Activated CD4-positive, alpha-beta T cell treated with anti-CD3 and anti-CD28 coated beads, Interleukin-2, amount 10 ng/mL, durations not matched to agents 24 days and 14 days (primary cell): ENCODE measurements at regions not wholly inside any gene's neighbourhood (a gene's known extent, or its start where the extent isn't known, plus 50 kb on each side); places are given as distances from the start of the nearest gene placed in this dataset.

Experiments used
- DNase-seq: peaks from one replicate; pipeline ENCODE4 v3.0.0; 2022
- H3K27ac Mint-ChIP-seq: one replicate; pipeline ENCODE4 v1.8.0; 2022; ENCODE audit warnings: mild to moderate bottlenecking, mixed read lengths
- H3K27me3 Mint-ChIP-seq: one replicate; pipeline ENCODE4 v1.8.0; 2022; ENCODE audit warnings: mixed read lengths
- H3K36me3 Mint-ChIP-seq: one replicate; pipeline ENCODE4 v1.8.0; 2022; ENCODE audit warnings: low read depth, mild to moderate bottlenecking, mixed read lengths
- H3K4me1 Mint-ChIP-seq: one replicate; pipeline ENCODE4 v1.8.0; 2021; ENCODE audit warnings: mixed read lengths
- H3K4me3 Mint-ChIP-seq: one replicate; pipeline ENCODE4 v1.8.0; 2022; ENCODE audit warnings: mild to moderate bottlenecking, moderate library complexity, mixed read lengths
- H3K9me3 Mint-ChIP-seq: one replicate; pipeline ENCODE4 v1.8.0; 2021; ENCODE audit warnings: mixed read lengths
- intact Hi-C: fragments of 100-400 bp; cut with micrococcal nuclease; formaldehyde crosslinking; loops from one replicate; pipeline ENCODE4 v1.15.1; 2023

GRCh38 chr12:92360543-92360942 lies 214.9 kb upstream of the BTG1 start:
- Mint-ChIP-seq H3K9me3 (peaks cover 41% of the 10 kb centered on the region), H3K27ac (peak overlapping the region; percentile 41), H3K4me1 (peaks cover 54% of the 10 kb centered on the region), H3K36me3 (peaks cover 44% of the 10 kb centered on the region), H3K4me3 (no peak overlapping the region), H3K27me3 (no peaks in the 10 kb centered on the region)
- intact Hi-C loops, result loop anchor here (5.0 kb wide), 1 partner anchor 213 kb away; the partner anchor contains the start of gene BTG1
- DNase-seq, result no peak

GRCh38 chr12:92359581-92360209 lies 214.0 kb upstream of the BTG1 start:
- Mint-ChIP-seq H3K36me3 (peaks cover 44% of the 10 kb centered on the region), H3K27ac (no peak overlapping the region), H3K9me3 (peaks cover 43% of the 10 kb centered on the region), H3K4me1 (peaks cover 53% of the 10 kb centered on the region), H3K27me3 (no peaks in the 10 kb centered on the region), H3K4me3 (no peak overlapping the region)
- no peak for DNase-seq
- intact Hi-C loops, result loop anchor here (5.0 kb wide), 1 partner anchor 212 kb away; the partner anchor contains the start of gene BTG1

DNA sequence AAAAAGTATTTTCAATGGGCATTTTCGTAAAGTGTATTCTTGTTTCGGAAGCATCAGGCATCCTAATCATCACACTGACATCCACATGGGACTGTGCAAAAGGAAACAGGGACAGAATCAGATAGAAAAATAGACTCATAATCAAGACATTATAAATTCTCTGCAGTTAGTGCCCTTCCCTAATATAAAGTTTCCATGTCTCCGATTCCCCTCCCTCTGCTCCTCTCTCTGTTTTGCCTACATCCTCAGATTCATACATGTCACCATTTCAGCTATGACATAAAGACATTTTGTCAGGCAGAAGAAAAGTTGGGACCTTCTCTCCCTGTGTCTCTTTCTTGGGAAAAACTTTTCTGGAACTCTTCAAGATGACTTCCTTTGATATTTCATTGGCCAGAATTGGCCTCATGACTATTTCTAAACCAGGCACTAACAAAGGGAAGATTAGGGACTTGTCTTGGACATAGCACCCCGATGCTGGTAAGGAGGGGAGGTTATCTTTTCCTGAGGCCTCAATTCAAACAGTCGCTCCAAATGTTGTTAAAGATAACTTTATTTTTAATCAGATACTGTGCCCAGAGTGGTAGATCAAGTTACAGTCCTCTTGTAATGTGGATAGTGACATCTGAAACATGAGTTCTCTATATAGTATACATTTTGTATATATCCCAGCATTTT lies 212.1 kb upstream of the BTG1 start:
- intact Hi-C loops, result no loop called here
- Mint-ChIP-seq H3K27me3 (no peaks in the 10 kb centered on the region), H3K9me3 (peaks cover 43% of the 10 kb centered on the region), H3K36me3 (peaks cover 43% of the 10 kb centered on the region), H3K27ac (no peak overlapping the region), H3K4me1 (peaks cover 36% of the 10 kb centered on the region), H3K4me3 (no peak overlapping the region)
- no peak for DNase-seq

- no peak overlapping the region for H3K4me3 Mint-ChIP-seq
- peaks cover 35% of the 10 kb centered on the region for H3K36me3 Mint-ChIP-seq
- intact Hi-C loops, result no loop called here
- H3K27ac Mint-ChIP-seq, result peak overlapping the region; percentile 15
- peaks cover 42% of the 10 kb centered on the region for H3K9me3 Mint-ChIP-seq
- H3K4me1 Mint-ChIP-seq, result peaks cover 25% of the 10 kb centered on the region
- DNase-seq, result peak; percentile 53
- H3K27me3 Mint-ChIP-seq, result no peaks in the 10 kb centered on the region
These were observed 210.8 kb upstream of the BTG1 start for GRCh38 chr12:92356425-92356824.

- no peaks in the 10 kb centered on the region for H3K4me1 Mint-ChIP-seq
These were observed 204.0 kb upstream of the BTG1 start for GRCh38 chr12:92349635-92350034.

DNA sequence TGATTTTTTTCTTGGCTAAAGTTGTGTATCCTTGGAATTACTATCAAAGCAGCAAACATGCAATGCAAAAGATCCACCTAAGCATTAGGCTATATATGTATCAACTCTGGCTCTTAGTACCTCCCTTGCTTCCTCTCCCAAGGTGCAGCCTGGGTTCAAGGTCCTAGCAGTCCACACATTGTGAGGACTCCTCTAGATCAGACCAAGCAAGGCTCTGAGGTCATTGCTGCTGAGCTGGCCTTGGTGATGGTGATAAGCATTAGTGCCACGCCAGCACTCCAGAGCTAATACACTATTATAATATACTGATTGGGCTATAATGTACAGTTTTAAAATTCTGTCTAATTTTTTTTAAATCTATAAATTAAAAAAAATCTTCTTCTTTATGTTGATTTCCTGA lies 196.9 kb upstream of the BTG1 start:
- H3K27me3 Mint-ChIP-seq, result no peaks in the 10 kb centered on the region

More at GRCh38 chr12:92349635-92350034, 204.0 kb upstream of the BTG1 start:
- Mint-ChIP-seq H3K9me3 (peaks cover 15% of the 10 kb centered on the region), H3K36me3 (peaks cover 4% of the 10 kb centered on the region), H3K27ac (no peak overlapping the region), H3K4me3 (no peak overlapping the region), H3K27me3 (no peaks in the 10 kb centered on the region)
- intact Hi-C loops, result no loop called here
- DNase-seq, result no peak

DNA sequence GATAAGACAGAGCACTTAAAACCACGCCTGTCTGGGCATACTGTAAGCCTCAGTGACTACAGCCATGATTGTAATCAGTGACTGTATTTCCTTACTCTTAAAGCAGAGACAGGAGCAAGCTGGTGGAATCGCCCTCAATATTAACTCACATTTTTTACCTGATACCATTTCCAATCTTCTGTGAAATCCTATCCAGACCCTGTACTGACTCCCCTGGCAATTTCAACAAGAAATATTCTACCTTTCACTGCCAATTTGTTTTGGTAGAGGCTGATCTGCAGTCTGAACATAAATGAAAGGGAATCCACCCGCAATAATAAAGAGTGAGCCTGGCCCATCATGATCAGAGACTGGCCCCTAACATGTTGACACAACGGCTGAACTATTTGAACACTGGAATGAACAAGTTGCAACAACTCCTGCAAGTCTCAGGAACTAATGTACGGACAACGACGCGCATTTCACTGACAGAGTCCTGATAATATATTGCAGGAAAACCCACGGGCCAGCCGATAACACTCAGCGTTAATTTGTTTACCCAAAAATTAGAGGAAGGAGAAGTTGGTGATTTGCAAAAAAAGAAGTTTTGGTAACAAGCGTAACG lies 195.5 kb upstream of the BTG1 start:
- H3K36me3 Mint-ChIP-seq, result no peaks in the 10 kb centered on the region
- H3K4me3 Mint-ChIP-seq, result peak overlapping the region; percentile 69
- H3K27ac Mint-ChIP-seq, result no peak overlapping the region
- H3K9me3 Mint-ChIP-seq, result peaks cover 18% of the 10 kb centered on the region
- intact Hi-C loops, result loop anchor here (5.0 kb wide), 1 partner anchor 44 kb away; no protein-coding TSS in a partner anchor
- H3K4me1 Mint-ChIP-seq, result peaks cover 16% of the 10 kb centered on the region
- peak; percentile 62 for DNase-seq
- H3K27me3 Mint-ChIP-seq, result no peaks in the 10 kb centered on the region

More for the DNA sequence above, 196.9 kb upstream of the BTG1 start:
- Mint-ChIP-seq H3K4me1 (peaks cover 13% of the 10 kb centered on the region), H3K27ac (no peak overlapping the region), H3K36me3 (peaks cover 2% of the 10 kb centered on the region), H3K4me3 (no peak overlapping the region), H3K9me3 (peaks cover 18% of the 10 kb centered on the region)
- intact Hi-C loops, result loop anchor here (5.0 kb wide), 1 partner anchor 45 kb away; no protein-coding TSS in a partner anchor
- DNase-seq, result no peak

- Mint-ChIP-seq H3K27me3 (no peaks in the 10 kb centered on the region), H3K4me3 (peak overlapping the region; percentile 69), H3K27ac (no peak overlapping the region), H3K9me3 (peaks cover 18% of the 10 kb centered on the region), H3K4me1 (peaks cover 16% of the 10 kb centered on the region), H3K36me3 (no peaks in the 10 kb centered on the region)
- intact Hi-C loops, result loop anchor here (5.0 kb wide), 1 partner anchor 43 kb away; no protein-coding TSS in a partner anchor
- DNase-seq, result no peak
These were observed 194.9 kb upstream of the BTG1 start for GRCh38 chr12:92340441-92341064.

- H3K9me3 Mint-ChIP-seq, result peaks cover 15% of the 10 kb centered on the region
- intact Hi-C loops, result loop anchor here (5.0 kb wide), 1 partner anchor 43 kb away; no protein-coding TSS in a partner anchor
- H3K27ac Mint-ChIP-seq, result no peak overlapping the region
- H3K36me3 Mint-ChIP-seq, result no peaks in the 10 kb centered on the region
- H3K27me3 Mint-ChIP-seq, result no peaks in the 10 kb centered on the region
- peaks cover 16% of the 10 kb centered on the region for H3K4me1 Mint-ChIP-seq
- DNase-seq, result no peak
- H3K4me3 Mint-ChIP-seq, result no peak overlapping the region
These were observed 194.4 kb upstream of the BTG1 start for GRCh38 chr12:92340003-92340402.

DNA sequence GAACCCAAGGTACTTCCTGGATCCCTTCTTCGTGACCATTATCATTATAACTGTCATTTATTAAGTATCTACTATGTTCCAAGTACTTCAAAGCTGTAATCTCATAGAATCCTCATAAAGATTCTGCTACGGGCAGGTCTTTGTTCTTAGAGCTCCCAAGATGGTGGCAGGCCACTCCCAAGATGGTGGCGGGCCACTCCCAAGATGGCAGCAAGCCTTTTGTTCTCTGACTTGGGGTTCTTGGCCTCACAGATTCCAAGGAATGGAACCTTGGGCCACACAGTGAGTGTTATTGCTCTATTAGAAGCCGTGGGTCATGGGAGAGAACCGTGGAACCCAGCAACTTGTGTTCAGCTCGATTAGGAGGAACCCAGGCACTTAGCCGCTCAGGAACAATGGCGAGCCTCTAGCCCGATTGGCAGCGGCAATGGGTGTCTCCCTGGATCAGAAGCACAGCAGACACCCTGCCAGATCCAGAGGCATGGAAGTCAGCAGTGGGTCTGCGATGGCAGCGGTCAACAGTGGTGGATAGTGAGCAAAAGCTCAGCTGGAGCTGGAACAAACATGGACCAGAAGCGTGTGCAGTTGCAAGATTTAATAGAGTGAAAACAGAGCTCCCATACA lies 193.7 kb upstream of the BTG1 start:
- Mint-ChIP-seq H3K27me3 (no peaks in the 10 kb centered on the region), H3K27ac (no peak overlapping the region), H3K4me1 (peaks cover 16% of the 10 kb centered on the region), H3K36me3 (no peaks in the 10 kb centered on the region), H3K4me3 (no peak overlapping the region), H3K9me3 (peaks cover 15% of the 10 kb centered on the region)
- DNase-seq, result no peak
- intact Hi-C loops, result no loop called here

DNA sequence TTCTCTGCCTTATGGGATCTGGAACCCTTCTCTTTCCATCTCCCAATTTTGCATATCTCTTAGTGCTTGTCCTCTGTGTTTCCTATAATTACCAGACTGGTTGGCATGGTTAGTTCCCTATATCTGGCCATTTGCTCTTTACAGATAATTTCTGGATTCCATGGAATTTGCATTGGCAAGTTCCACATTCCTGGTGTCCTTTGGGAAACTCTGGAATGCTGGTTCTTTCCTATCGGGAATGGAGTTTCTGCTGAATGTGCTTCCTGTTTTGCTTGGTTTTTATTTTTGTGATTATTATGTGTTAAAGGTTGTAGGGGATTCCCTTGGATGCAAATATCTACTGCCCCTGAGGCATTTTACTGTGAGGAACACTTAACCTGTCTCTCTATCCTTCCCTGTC lies 193.0 kb upstream of the BTG1 start:
- H3K9me3 Mint-ChIP-seq, result peaks cover 15% of the 10 kb centered on the region
- no peaks in the 10 kb centered on the region for H3K36me3 Mint-ChIP-seq
- intact Hi-C loops, result no loop called here
- no peak for DNase-seq
- H3K27ac Mint-ChIP-seq, result no peak overlapping the region
- peaks cover 20% of the 10 kb centered on the region for H3K4me1 Mint-ChIP-seq
- no peak overlapping the region for H3K4me3 Mint-ChIP-seq
- H3K27me3 Mint-ChIP-seq, result no peaks in the 10 kb centered on the region

- intact Hi-C loops, result no loop called here
- Mint-ChIP-seq H3K27me3 (no peaks in the 10 kb centered on the region), H3K4me3 (no peak overlapping the region)
These were observed 192.5 kb upstream of the BTG1 start for GRCh38 chr12:92338102-92338501.

DNA sequence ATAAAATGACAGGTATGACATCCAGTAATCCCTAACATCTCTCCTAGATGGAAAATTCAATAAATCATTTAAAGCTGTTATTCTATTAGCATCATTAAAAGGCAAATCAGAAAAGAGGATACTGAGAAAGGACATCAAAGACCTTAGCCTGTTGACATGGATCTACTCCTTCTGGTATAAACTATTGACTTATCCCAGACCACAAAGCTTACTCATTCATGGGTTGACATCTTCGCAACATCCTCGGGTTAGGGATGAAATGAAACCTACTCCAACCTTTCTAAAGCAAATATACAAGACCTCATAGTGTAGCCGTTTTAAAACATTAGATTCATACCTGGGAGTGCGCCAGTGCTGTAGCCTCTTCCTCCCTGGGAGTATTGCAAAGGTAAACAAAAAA lies 191.5 kb upstream of the BTG1 start:
- peaks cover 29% of the 10 kb centered on the region for H3K4me1 Mint-ChIP-seq
- intact Hi-C loops, result no loop called here
- H3K27ac Mint-ChIP-seq, result no peak overlapping the region
- H3K36me3 Mint-ChIP-seq, result no peaks in the 10 kb centered on the region
- DNase-seq, result no peak
- no peak overlapping the region for H3K4me3 Mint-ChIP-seq
- no peaks in the 10 kb centered on the region for H3K27me3 Mint-ChIP-seq
- H3K9me3 Mint-ChIP-seq, result peaks cover 15% of the 10 kb centered on the region

More at GRCh38 chr12:92338102-92338501, 192.5 kb upstream of the BTG1 start:
- H3K36me3 Mint-ChIP-seq, result no peaks in the 10 kb centered on the region
- H3K27ac Mint-ChIP-seq, result no peak overlapping the region
- peaks cover 23% of the 10 kb centered on the region for H3K4me1 Mint-ChIP-seq
- no peak for DNase-seq
- peaks cover 15% of the 10 kb centered on the region for H3K9me3 Mint-ChIP-seq
